Astrocyte (in vitro differentiated cells and primary cell): ENCODE measurements at regions not wholly inside any gene's neighbourhood (a gene's known extent, or its start where the extent isn't known, plus 50 kb on each side); places are given as distances from the start of the nearest gene placed in this dataset.

Experiments used
- DNase-seq: peaks from one replicate; pipeline ENCODE4 v3.0.0-alpha.2; 2010; ENCODE audit warnings: low read depth
- FAIRE-seq: peaks from 2 replicates; lab custom pipeline; 2011; peaks lifted over from hg19 to GRCh38; lab: Jason Lieb, UNC
- H2AFZ ChIP-seq: 2 replicates; pipeline ENCODE4 v1.6.0; 2012; ENCODE audit warnings: low read depth, low read length, inconsistent platforms
- H3K27ac ChIP-seq: 2 replicates; pipeline ENCODE4 v1.5.1; 2011; ENCODE audit warnings: low read depth, low read length, inconsistent platforms
- H3K27me3 ChIP-seq: 2 replicates; pipeline ENCODE4 v1.6.0; 2011; ENCODE audit warnings: low read length, inconsistent platforms; ENCODE audit not compliant: insufficient read depth
- H3K36me3 ChIP-seq: 2 replicates; pipeline ENCODE4 v1.5.1; 2011; ENCODE audit warnings: low read length, inconsistent platforms; ENCODE audit not compliant: insufficient read depth
- H3K4me1 ChIP-seq: 2 replicates; pipeline ENCODE4 v1.5.1; 2011; ENCODE audit warnings: low read length, inconsistent platforms; ENCODE audit not compliant: insufficient read depth
- H3K4me2 ChIP-seq: 2 replicates; pipeline ENCODE4 v1.6.0; 2012; ENCODE audit warnings: low read length, inconsistent platforms
- H3K4me3 ChIP-seq: 2 replicates; pipeline ENCODE4 v1.5.1; 2011; ENCODE audit warnings: low read depth, mild to moderate bottlenecking, low read length, inconsistent platforms; ENCODE audit not compliant: insufficient read depth
- H3K79me2 ChIP-seq: 2 replicates; pipeline ENCODE4 v1.6.0; 2012; ENCODE audit warnings: mild to moderate bottlenecking, low read length, inconsistent platforms; ENCODE audit not compliant: insufficient read depth
- H3K9ac ChIP-seq: 2 replicates; pipeline ENCODE4 v1.6.0; 2012; ENCODE audit warnings: mild to moderate bottlenecking, low read length, inconsistent platforms
- H3K9me3 ChIP-seq: 2 replicates; pipeline ENCODE4 v1.5.1; 2012; ENCODE audit warnings: low read depth, mild to moderate bottlenecking, low read length, inconsistent platforms; ENCODE audit not compliant: insufficient read depth
- H4K20me1 ChIP-seq: 2 replicates; pipeline ENCODE4 v1.6.0; 2012; ENCODE audit warnings: low read length, inconsistent platforms; ENCODE audit not compliant: insufficient read depth
- H3K27ac Mint-ChIP-seq: one replicate; pipeline ENCODE4 v1.8.0; 2021; ENCODE audit warnings: mild to moderate bottlenecking, mixed read lengths; ENCODE audit not compliant: unreplicated experiment
- H3K27me3 Mint-ChIP-seq: one replicate; pipeline ENCODE4 v1.8.0; 2021; ENCODE audit warnings: low read depth, mixed read lengths; ENCODE audit not compliant: unreplicated experiment
- H3K36me3 Mint-ChIP-seq: one replicate; pipeline ENCODE4 v1.8.0; 2021; ENCODE audit warnings: low read depth, mixed read lengths; ENCODE audit not compliant: unreplicated experiment
- H3K4me1 Mint-ChIP-seq: one replicate; pipeline ENCODE4 v1.8.0; 2021; ENCODE audit warnings: low read depth, mixed read lengths; ENCODE audit not compliant: unreplicated experiment
- H3K4me3 Mint-ChIP-seq: one replicate; pipeline ENCODE4 v1.8.0; 2021; ENCODE audit warnings: mild to moderate bottlenecking, moderate library complexity, mixed read lengths; ENCODE audit not compliant: unreplicated experiment
- H3K9me3 Mint-ChIP-seq: one replicate; pipeline ENCODE4 v1.8.0; 2021; ENCODE audit warnings: mild to moderate bottlenecking, mixed read lengths; ENCODE audit not compliant: unreplicated experiment
- EZH2 ChIP-seq: IDR thresholded peaks from 2 replicates; pipeline ENCODE4 v1.6.1; 2012; ENCODE audit warnings: mild to moderate bottlenecking, low read length, inconsistent platforms; ENCODE audit not compliant: insufficient read depth
- TF ChIP-seq, protein P1 (sequence below): IDR thresholded peaks from 2 replicates; pipeline ENCODE4 v1.5.1; 2011; ENCODE audit warnings: low read depth, mild to moderate bottlenecking, inconsistent platforms, low read length, moderate library complexity; ENCODE audit not compliant: insufficient read depth

GRCh38 chr2:152944099-152944498 lies 225.7 kb downstream of the ARL6IP6 start:
- Histone ChIP-seq H3K27ac (no peak overlapping the region), H3K4me1 (no peaks in the 10 kb centered on the region), H3K27me3 (no peaks in the 10 kb centered on the region), H2AFZ (no peak overlapping the region), H3K36me3 (no peaks in the 10 kb centered on the region), H3K79me2 (no peaks in the 10 kb centered on the region), H3K9ac (no peak overlapping the region), H3K9me3 (no peaks in the 10 kb centered on the region), H3K4me3 (no peak overlapping the region), H4K20me1 (no peaks in the 10 kb centered on the region), H3K4me2 (no peak overlapping the region)
- peaks cover 2% of the 10 kb centered on the region for H3K27me3 Mint-ChIP-seq
- TF ChIP-seq, protein P1, sequence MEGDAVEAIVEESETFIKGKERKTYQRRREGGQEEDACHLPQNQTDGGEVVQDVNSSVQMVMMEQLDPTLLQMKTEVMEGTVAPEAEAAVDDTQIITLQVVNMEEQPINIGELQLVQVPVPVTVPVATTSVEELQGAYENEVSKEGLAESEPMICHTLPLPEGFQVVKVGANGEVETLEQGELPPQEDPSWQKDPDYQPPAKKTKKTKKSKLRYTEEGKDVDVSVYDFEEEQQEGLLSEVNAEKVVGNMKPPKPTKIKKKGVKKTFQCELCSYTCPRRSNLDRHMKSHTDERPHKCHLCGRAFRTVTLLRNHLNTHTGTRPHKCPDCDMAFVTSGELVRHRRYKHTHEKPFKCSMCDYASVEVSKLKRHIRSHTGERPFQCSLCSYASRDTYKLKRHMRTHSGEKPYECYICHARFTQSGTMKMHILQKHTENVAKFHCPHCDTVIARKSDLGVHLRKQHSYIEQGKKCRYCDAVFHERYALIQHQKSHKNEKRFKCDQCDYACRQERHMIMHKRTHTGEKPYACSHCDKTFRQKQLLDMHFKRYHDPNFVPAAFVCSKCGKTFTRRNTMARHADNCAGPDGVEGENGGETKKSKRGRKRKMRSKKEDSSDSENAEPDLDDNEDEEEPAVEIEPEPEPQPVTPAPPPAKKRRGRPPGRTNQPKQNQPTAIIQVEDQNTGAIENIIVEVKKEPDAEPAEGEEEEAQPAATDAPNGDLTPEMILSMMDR = no peak
- no peak for TF ChIP-seq EZH2
- H3K27ac Mint-ChIP-seq = no peak overlapping the region
- FAIRE-seq = no peak
- no peak for DNase-seq
- H3K36me3 Mint-ChIP-seq = no peaks in the 10 kb centered on the region
- no peak overlapping the region for H3K4me3 Mint-ChIP-seq
- no peaks in the 10 kb centered on the region for H3K4me1 Mint-ChIP-seq
- no peaks in the 10 kb centered on the region for H3K9me3 Mint-ChIP-seq

- H3K9ac ChIP-seq = no peak overlapping the region
- H3K9me3 Mint-ChIP-seq = no peaks in the 10 kb centered on the region
- no peaks in the 10 kb centered on the region for H3K36me3 ChIP-seq
- TF ChIP-seq, protein P1 = no peak
- no peak for TF ChIP-seq EZH2
- no peaks in the 10 kb centered on the region for H3K9me3 ChIP-seq
- peaks cover 2% of the 10 kb centered on the region for H3K27me3 Mint-ChIP-seq
- H3K27ac Mint-ChIP-seq = no peak overlapping the region
- no peak overlapping the region for H3K4me3 ChIP-seq
- no peaks in the 10 kb centered on the region for H3K4me1 ChIP-seq
- no peaks in the 10 kb centered on the region for H4K20me1 ChIP-seq
- no peak overlapping the region for H3K27ac ChIP-seq
- FAIRE-seq = no peak
- no peaks in the 10 kb centered on the region for H3K79me2 ChIP-seq
- H3K36me3 Mint-ChIP-seq = no peaks in the 10 kb centered on the region
- H3K4me1 Mint-ChIP-seq = no peaks in the 10 kb centered on the region
- H3K4me3 Mint-ChIP-seq = no peak overlapping the region
- H3K27me3 ChIP-seq = no peaks in the 10 kb centered on the region
- no peak for DNase-seq
- no peak overlapping the region for H2AFZ ChIP-seq
- H3K4me2 ChIP-seq = no peak overlapping the region
Measured at GRCh38 chr2:152942940-152943440, 224.6 kb downstream of the ARL6IP6 start.

- no peaks in the 10 kb centered on the region for H3K79me2 ChIP-seq
- no peaks in the 10 kb centered on the region for H3K4me1 ChIP-seq
- Mint-ChIP-seq H3K27me3 (no peaks in the 10 kb centered on the region), H3K4me1 (no peaks in the 10 kb centered on the region), H3K36me3 (no peaks in the 10 kb centered on the region), H3K4me3 (no peak overlapping the region), H3K27ac (no peak overlapping the region), H3K9me3 (no peaks in the 10 kb centered on the region)
- H3K4me3 ChIP-seq = no peak overlapping the region
- FAIRE-seq (no peak), DNase-seq (no peak)
- no peaks in the 10 kb centered on the region for H4K20me1 ChIP-seq
- no peaks in the 10 kb centered on the region for H3K9me3 ChIP-seq
- no peaks in the 10 kb centered on the region for H3K27me3 ChIP-seq
- no peak overlapping the region for H2AFZ ChIP-seq
- H3K36me3 ChIP-seq = no peaks in the 10 kb centered on the region
- no peak overlapping the region for H3K27ac ChIP-seq
- no peak for TF ChIP-seq EZH2
- TF ChIP-seq, protein P1 = no peak
- H3K4me2 ChIP-seq = no peak overlapping the region
- H3K9ac ChIP-seq = no peak overlapping the region
Measured at GRCh38 chr2:152930501-152930900, 212.1 kb downstream of the ARL6IP6 start.
